Right kidney (tissue), 1 donor: ENCODE measurements at regions not wholly inside any gene's neighbourhood (a gene's known extent, or its start where the extent isn't known, plus 50 kb on each side); places are given as distances from the start of the nearest gene placed in this dataset.
"Not testable (repeated sequence)": the region's sequence is repeated elsewhere in the genome, so short reads cannot be mapped to it uniquely, and the experiment has no call there.

Experiments
- DNase-seq: peaks from one replicate; pipeline ENCODE4 v3.0.0-alpha.2; 2016

DNA sequence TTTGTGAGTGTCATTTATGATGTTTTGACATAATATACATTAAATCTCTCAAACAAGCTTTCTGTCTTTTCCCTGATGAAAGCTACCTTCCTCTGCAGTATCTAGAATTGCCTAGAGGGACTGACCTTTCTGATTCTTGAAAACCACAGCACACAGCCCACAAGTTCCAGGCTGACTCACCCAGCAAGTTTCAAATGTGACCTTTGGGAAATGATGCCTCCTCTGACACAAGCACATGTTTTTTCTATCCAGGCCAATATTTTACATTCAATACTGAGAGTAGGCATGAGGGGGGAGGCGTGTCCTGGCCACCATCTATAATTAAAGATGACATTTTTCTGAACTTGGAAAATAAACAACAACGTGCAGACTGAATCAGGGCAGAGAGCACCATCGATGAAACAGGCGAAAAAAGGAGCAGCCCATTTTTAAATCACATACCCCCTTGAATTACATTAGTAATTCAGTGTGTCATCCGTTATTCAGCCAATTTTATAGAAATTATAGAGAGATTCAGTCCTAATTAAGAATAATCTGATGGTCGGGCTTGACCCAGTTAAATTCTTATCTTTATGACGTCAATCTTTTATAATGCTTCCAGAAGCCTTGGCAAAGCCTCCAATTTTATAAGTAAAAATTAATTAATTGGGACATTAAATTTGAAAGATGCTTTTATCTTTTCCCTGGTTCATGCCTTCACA is 292.6 kb upstream of the CDH11 start:
- DNase-seq: no peak

DNA sequence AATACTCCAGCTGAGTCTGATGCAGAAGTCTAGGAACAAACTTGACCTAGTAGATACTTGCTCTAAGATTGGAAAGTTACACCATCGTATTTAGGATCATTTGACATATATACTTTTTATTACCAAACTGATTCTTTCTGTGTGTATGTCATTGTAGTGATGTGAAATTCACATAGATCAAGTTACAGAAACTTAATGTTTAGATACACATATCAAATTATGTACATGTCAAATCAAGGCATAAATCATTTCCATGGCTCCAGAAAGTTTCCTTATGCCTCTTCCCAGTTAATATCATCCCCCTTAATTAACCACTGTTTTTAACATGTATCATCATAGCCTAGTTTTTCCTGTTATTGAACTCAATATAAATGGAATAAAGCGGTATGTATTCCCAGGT is 292.0 kb upstream of the CDH11 start:
- DNase-seq: no peak

DNA sequence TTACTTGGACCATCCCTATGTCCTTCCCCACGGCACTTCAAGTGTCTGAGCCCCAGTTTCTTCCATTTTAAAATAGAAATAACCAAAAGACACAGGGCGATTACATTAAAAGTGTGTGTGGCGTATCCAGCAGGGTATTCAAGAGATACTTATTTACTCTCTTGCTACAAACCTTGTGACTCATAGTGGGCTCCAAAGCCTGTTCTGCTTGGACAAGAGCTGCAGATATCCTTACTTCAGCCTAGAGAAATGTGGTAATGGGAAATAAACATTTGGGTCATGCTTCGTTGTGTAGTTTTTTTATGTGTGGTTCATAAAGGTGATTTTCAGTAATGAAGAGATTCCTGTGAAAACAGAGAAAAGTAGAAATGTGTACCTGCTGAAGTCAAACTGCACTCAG is 288.9 kb upstream of the CDH11 start:
- no peak for DNase-seq

DNA sequence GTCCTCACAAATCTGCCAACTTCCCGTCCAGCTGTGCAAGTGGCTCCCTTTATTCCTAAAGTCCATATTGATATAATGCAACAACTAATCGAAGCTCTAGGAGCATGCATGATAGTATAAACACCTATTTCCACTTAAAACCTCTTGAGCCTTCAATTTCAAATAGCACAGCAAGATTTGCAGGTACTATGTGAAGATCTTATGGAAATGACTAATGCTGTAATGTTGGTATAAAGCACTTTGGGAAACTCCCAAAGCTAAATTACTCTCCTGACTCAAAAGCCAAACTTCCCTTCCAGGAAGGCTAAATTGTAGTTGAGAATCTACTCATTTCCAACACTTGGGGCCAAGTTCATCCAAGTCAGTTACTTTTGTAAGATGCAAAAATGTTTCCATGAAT is 287.6 kb upstream of the CDH11 start:
- DNase-seq: no peak

DNA sequence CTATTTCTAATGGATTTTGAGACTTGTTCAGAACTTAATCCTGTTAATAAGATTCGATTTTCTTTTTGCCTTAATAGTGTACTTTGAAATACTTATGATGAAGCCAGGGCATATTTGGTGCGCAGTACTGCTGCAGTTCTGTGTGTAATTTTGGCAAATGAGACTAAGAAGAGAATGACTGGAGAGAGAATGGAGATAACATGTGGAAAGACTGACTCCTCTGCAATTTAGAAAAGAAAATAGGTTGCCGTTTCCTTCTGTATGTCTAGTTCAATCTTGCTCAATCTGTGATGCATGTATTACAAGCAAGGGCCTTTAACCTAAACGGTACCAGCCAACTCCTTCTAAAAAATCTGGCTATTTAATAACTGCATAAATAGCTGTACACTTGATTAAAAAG is 285.1 kb upstream of the CDH11 start:
- no peak for DNase-seq

DNA sequence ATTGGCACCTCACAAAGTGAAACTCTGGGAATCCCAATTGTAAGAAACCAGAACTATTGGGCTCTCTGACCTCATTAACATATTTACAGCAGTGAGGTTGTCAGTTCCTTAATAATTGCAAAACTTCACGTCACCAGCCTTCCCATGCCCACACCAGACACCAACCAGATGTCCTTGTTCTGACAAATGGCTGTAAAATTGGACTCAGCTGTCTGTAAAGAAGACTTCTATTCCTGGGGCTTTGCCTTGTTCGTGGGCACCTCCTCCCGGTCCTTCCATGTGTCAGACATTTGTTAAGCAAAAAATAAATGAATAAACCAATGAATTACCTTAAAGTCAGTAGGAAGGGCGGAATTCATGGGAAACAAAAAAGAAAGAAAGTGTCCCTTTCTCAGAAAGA is 284.3 kb upstream of the CDH11 start:
- DNase-seq: no peak

DNA sequence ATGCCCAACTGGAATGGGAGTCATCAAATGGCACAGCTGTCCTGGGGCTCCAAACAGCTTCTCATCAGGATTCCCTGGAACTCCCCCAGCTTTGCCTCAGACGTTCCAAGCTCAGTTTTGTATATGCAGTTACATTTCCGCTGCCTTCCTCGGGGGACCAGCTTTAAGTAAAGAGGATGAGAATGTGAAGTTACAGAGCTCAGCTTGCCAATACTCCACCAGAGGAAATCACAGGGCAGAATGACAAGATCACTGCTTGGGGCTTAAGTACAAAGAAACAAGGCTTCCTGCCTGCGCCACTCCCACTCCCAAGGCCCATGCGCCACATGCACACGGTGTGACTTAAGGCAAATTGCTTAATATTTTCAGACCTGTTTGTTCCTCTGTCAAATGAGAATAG is 272.4 kb upstream of the CDH11 start:
- no peak for DNase-seq

DNA sequence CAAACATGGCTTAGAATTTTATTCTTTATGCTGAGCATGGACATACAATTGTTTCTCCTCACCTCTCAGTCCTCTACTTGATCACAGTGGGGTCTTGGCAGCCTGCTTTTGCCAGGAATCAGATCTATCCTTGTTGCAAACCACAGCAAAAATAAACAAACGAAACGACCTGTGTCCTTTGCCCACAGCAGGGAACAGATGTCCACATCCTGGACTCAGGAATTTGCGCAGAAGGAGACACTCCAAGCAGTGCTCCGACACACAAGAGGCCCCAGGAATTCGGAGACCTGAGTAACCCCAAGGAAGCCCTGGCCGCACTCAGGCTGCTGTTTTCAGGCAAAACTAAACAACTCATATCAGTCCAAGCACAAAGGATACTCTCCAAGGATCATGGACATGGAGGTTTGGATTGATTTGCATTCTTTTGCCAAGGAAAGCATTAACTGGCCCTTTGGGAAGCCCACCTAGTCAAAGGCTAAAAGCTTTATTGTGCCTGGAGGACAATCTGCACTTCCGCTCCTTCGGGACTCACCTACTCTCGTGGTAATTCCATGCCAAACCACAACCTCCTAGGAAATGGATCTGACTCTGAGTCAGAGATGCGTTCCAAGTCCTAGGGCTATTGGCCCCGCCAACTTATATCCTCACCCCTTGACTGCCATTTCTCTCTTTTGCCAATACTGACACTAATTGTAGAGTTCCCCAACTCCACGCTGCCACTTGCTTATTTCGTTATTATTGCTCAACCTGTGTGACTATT is 271.1 kb upstream of the CDH11 start:
- no peak for DNase-seq

DNA sequence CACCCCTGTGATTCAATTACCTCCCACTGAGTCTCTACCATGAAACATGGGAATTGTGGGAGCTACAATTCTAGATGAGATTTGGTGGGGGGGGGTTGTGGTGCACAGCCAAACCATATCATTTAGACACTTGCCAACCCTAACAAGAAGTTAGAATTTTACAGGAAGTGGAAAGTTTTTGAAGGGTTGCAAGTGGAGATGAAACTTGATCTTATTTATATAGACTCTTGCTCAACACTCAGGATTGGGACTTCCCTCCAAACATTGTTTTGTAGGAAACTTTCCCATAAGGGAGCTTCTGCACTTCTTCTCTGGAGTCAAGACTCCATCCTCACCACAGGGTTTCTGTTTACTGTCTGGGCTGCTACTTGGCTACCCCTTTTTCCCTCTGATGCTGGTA is 266.7 kb upstream of the CDH11 start:
- DNase-seq: no peak

DNA sequence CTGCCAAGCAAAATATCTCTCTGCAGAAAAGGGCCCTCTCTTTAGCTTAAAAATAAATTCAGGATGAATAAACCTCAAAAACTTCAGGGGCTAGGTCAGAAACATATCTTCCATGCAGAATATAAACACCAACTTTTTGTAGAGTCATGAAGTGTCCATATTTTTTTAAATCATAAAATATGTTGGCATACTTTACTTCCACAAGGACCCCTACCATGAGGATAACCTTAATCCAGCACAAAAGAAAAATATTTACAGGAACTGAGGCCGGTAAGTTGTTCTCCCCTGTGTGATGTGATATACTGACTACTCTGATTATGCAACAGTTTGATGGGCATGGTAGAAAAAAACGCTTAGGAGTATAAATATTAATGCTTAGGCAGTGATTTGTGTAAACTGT is 264.8 kb upstream of the CDH11 start:
- no peak for DNase-seq

DNA sequence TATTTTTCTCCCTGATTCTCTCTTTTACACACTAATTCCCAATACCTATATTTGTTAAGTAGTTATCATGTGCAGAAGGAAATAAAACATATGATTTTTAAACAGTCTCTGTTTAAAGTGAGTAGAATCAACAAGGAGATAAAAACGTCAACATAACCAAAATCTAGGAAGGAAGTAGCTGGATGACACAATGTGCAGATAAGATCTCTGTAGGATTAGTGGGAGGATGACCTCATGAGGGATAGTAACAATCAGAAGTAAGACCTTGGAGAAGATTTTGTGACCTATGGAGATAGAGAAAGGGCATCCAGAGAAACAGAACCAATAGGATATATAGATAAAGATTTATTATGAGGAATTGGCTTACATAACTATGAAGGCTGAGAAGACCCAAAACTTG is 262.6 kb upstream of the CDH11 start:
- no peak for DNase-seq

DNA sequence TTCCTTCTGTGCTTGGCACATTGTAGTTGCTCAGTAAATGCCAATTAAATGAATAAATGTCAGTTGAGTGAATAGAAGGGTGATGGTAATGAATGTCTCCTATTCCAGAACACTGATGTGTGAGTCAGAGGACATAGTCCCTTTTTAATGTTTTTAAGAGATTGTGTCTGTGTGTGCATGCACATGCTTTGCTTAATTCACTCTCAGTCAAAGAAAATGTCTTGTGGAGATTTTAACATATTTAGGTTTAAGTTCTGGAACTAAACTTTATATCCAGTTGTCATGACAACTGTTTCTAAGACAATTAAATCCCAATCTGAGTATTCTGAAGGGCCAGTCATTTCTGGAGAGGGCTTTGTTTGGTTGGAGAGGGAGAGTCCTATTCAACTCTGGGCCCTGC is 255.3 kb upstream of the CDH11 start:
- DNase-seq: no peak

DNA sequence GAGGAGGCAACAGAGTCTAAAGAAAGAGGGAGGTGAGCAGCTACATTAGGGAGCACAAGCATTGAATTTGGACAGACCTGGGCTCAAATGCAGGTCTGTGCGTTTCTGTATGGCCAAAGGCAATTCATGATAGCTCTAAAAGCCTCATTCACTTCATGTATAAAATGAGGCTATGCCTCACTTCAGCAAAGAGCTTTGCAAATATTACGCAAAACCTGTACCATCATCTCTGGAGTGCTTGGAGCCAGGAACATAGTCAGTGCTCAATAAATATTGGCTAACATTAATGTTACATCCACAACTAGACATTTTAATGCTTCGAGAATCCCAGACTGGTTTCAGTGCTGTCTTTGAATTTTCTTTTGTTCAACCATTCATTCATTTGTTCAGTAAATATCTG is 254.7 kb upstream of the CDH11 start:
- DNase-seq: no peak

DNA sequence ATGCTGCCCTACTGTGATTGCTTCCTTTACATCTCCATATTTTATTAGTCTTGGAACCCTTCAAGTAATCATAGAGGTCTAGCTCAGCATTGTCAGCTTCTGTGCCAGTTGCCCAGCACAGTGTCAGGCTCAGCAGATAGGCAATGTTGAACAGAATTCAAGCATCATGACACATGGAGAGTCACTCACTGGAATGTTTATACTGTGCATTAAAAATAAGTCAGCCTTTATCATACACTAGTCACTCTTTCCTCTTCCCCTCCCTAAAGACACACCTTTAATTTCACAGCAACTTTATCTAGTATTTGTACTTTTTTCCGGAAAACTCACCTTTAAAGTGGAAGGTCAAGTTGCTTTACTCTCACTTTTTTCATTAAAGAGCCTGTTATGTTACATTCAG is 253.8 kb upstream of the CDH11 start:
- DNase-seq: no peak

DNA sequence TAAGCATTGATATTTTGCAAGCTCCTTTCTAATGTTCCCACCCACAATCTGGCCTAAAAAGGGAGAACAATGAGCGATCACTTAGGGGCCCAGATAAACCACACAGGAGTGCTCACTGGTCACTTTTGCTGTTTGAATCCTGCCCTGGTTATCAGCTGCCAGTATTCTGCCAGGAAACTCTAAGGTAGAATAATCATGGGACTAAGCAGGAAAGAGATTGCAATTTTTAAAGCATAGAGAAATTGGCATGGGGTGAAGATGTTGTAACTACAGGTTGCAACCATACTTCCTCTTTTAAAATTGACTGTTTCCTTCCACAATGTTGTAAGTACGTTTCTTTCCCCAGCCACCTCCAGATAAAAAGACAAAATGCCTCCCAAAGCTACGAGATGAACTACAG is 251.2 kb upstream of the CDH11 start:
- no peak for DNase-seq

DNA sequence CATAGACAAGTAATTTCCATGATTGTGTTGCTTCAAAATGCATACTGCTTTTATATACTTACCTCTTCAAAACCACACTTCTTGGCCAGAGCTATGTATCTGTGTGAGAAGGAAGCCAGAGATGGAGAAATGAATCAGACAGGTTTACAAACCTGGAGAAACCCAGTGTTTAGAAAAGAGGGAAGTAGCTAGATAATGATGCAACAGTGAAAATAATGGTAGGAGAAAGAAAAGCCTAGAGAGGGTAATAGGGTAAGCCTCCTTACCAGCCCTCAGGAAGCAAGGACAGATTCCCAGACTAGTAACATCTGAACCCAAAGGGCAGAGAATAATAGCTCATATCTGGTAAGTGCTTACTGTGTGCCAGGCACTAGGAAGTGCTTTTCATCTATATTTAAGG is 250.3 kb upstream of the CDH11 start:
- no peak for DNase-seq

DNA sequence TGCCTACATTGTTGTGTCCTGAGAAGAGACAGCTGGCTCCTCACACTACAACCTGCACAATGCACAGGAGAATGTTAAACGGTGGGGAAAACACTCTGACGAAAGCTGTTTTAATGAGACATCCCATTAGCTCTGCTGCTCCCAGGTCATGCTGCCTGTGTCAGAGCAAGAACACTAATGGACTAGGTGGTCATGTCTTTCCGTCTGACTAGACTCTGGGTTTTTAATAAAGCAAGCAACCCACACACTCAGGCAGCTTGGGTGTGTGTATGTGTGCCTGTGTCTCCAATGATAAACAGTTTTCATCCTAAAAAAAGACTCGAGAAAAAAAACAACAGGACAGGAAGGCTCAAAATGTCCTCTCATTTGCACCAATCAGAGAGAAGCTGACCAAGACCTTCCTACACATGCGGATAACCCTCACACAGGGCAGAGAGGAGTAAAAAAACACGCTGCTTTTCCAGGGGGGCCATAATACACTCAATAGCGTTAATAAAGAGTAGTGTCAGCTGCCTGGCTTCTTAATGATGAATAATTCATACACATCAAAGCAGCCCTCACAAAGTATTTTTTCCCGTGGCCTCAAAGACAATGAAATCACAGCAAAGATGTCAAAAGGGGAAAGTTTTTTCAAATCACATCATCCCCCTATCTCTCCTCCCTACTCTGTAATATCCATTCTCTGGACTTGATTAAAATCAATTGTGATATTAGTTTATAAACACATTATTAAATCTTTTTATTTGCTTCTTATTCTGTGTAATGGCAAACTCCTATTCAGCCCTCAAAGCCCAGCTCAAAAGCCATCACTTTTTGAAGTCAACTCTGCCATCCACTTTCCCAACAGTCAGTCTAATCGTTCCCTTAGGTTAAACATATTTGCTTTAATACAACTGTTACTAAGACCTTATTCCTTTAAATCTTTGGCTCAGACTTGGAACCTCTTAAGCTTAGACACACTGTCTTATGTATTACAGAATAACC is 244.2 kb upstream of the CDH11 start:
- DNase-seq: no peak

DNA sequence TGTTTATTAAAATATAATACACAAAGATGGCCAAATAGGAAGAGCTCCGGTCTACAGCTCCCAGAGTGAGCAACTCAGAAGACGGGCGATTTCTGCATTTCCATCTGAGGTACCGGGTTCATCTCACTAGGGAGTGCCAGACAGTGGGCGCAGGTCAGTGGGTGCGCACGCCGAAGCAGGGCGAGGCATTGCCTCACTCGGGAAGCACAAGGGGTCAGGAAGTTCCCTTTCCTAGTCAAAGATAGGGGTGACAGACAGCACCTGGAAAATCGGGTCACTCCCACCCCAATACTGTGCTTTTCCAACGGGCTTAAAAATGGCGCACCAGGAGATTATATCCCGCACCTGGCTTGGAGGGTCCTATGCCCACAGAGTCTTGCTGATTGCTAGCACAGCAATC is 234.9 kb upstream of the CDH11 start:
- DNase-seq: not testable (repeated sequence)

DNA sequence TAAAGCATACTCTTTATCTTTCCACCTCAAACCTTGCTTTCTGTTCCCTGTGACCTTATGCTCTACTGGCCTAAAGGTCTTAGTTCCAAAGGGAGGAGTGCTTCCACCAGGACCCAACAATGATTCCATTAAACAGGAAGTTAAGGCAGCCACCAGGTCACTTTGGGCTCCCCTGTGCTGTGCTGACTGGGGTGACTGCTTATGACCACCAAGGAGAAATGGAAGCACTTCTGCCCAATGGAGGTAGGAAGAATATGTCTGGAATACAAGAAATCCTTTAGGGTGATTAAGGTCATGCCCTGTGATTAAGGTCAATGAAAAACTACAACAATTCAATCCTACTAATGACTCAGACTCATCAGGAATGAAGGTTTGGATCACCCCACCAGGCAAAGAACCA is 233.8 kb upstream of the CDH11 start:
- no peak for DNase-seq

DNA sequence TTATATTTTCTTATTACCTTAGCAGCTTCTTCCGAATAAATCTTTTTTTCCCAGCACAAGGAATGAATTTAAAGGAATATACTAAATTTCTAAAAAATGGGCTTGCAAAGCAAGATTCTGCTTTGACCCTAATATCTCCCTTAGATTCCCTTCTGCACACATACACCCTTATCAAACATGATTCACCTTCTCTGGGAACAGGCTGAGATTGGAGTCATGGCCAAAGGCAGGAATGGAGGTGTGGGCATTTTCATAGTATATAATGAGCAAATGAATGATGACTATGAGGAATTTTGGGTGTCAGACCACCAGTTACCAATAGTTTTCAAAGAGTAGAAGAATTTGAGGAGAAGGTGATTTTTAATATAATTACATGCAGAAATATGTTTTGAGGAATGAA is 231.3 kb upstream of the CDH11 start:
- no peak for DNase-seq

DNA sequence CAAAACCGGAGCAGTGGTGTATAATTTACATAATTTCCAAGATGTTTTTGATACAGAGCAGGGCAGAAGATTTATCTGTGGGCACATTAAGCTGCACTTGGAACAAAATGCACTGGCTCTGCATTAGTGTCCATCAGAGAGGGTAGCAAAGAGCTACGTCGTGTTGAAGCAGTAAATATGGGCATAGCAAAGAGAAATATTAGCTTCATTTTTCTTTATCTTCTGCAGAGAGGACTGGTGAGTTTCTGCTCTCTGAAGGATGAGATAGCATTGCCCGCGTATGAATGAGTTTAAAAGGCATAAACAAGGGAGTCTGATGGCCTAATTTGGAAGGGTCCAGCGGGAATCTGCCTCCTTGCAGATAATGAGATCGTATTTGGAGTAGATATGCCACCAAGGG is 227.8 kb upstream of the CDH11 start:
- no peak for DNase-seq

DNA sequence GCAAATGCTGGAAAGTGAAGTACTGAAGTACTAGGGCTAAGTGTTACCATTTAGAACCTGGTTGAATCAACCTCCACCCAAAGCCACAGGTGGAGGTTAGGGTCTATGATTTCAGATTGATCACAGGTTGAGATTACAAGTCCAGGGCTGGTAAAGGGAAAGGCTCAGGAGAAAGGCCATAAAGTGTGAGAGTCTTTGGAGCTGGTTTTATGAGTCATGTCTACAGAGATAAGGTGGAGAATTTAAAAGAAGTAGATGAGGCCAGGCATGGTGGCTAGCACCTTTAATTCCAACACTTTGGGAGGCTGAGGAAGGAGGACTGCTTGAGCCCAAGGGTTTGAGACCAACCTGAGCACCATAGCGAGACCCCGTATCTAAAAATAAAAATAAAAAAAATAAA is 221.7 kb upstream of the CDH11 start:
- DNase-seq: no peak

DNA sequence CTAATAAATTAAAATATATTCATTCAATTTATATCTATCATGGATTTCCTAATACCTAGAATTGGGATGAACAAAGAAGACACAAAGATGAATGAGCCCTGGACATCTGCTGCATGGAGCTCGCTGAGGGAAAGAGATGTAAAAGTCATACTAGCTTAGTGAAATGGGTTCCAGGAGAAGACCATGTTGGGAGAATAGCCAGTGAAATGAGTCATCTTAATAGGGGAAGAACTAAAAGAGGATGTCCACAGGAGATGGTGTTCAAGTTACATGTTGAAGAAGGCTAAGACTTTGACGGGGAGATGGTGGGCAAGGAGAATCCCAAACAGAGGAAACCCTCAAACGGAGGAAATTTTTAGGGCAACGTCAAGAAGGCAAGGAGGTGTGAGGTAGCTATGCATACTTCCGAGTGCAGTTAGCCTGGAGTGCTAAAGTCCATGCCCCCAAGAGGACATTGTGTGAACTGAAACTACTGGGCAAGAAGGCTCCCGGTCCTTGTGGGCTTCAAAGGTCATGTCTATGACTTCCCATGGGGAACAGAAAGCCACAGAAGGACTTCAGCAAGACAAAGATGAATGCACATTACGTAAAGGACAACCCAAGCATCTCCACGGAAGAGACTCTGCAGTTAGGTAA is 220.5 kb upstream of the CDH11 start:
- DNase-seq: no peak
